Effector memory CD4-positive, alpha-beta T cell (primary cell): ENCODE measurements at regions not wholly inside any gene's neighbourhood (a gene's known extent, or its start where the extent isn't known, plus 50 kb on each side); places are given as distances from the start of the nearest gene placed in this dataset.

Experiments
- DNase-seq, 3 donors: peaks; one replicate each; pipeline ENCODE4 v3.0.0-alpha.2; 2020
- H3K27ac ChIP-seq: 2 replicates; pipeline ENCODE4 v1.7.0; 2013; ENCODE audit warnings: mild to moderate bottlenecking, low read length, moderate library complexity; ENCODE audit not compliant: insufficient read depth, poor library complexity, severe bottlenecking
- H3K27me3 ChIP-seq: replicated peaks from 2 replicates; pipeline ENCODE4 v1.7.0; 2013; ENCODE audit warnings: mild to moderate bottlenecking, low read length; ENCODE audit not compliant: insufficient read depth, control insufficient read depth, poor library complexity, severe bottlenecking
- H3K36me3 ChIP-seq: 2 replicates; pipeline ENCODE4 v1.7.0; 2013; ENCODE audit warnings: mild to moderate bottlenecking, low read length, moderate library complexity; ENCODE audit not compliant: control insufficient read depth, insufficient read depth
- H3K4me1 ChIP-seq: 2 replicates; pipeline ENCODE4 v1.7.0; 2013; ENCODE audit warnings: low read length, mild to moderate bottlenecking; ENCODE audit not compliant: control insufficient read depth, insufficient read depth, poor library complexity, severe bottlenecking
- H3K4me3 ChIP-seq: 2 replicates; pipeline ENCODE4 v1.7.0; 2013; ENCODE audit warnings: low read length, low read depth, mild to moderate bottlenecking; ENCODE audit not compliant: insufficient read depth, poor library complexity, severe bottlenecking
- H3K9me3 ChIP-seq: 2 replicates; pipeline ENCODE4 v1.7.0; 2013; ENCODE audit warnings: mild to moderate bottlenecking, low read length, moderate library complexity; ENCODE audit not compliant: control insufficient read depth

- no peak overlapping the region for H3K4me3 ChIP-seq
- H3K4me1 ChIP-seq, result no peaks in the 10 kb centered on the region
- no peak overlapping the region for H3K27ac ChIP-seq
- no peaks in the 10 kb centered on the region for H3K9me3 ChIP-seq
- no peak for DNase-seq
- H3K27me3 ChIP-seq, result peaks cover 5% of the 10 kb centered on the region
- no peaks in the 10 kb centered on the region for H3K36me3 ChIP-seq
Measured at GRCh38 chr1:4877426-4877825, 223.0 kb downstream of the AJAP1 start.

GRCh38 chr1:4871373-4871772, 217.0 kb downstream of the AJAP1 start:
- Histone ChIP-seq H3K27ac (no peak overlapping the region), H3K4me3 (no peak overlapping the region), H3K9me3 (no peaks in the 10 kb centered on the region), H3K4me1 (no peaks in the 10 kb centered on the region), H3K36me3 (no peaks in the 10 kb centered on the region), H3K27me3 (no peaks in the 10 kb centered on the region)
- no peak for DNase-seq

DNA sequence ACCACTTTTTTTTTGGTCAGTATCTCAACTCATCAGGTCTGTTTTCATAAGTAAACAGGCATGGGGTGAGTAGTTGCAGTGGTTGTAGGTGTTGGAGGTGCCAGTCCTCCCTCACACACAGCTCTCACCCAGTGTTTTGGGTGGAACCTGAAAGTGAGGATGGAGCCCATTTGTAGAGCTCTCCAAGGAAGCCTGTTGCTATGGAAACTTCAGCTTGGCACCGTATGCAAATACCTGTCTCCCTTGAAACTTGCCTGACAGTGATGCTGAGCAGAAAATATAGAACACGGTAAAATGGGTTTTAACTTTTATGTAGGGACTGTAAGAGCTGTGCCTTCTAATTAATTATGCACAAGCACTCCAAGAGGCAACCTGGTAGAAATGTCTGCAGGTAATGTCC, 214.1 kb downstream of the AJAP1 start:
- Histone ChIP-seq H3K36me3 (no peaks in the 10 kb centered on the region), H3K9me3 (no peaks in the 10 kb centered on the region), H3K27ac (no peak overlapping the region), H3K4me3 (no peak overlapping the region), H3K27me3 (no peaks in the 10 kb centered on the region), H3K4me1 (no peaks in the 10 kb centered on the region)
- no peak for DNase-seq

DNA sequence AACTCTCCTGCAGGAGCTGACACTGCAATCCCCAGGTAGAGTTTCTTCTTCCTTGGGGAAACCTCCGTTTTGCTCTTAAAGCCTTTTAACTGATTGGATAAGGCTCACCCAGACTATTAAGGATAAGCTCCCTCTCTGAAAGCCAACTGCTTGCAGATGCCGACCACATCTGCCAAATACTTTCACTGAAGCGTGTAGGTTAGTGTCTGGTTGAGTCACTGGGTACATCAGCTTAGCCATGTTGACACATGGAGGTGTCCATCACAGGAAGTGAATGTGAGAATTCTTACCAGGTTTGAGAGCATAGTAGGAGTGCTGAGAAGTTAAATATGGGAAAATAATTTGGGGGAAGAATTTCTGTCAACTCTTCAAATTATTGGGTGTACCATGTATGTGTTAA, 202.0 kb downstream of the AJAP1 start:
- Histone ChIP-seq H3K9me3 (no peaks in the 10 kb centered on the region), H3K27me3 (no peaks in the 10 kb centered on the region), H3K36me3 (no peaks in the 10 kb centered on the region), H3K27ac (no peak overlapping the region), H3K4me1 (no peaks in the 10 kb centered on the region), H3K4me3 (no peak overlapping the region)
- no peak for DNase-seq

DNA sequence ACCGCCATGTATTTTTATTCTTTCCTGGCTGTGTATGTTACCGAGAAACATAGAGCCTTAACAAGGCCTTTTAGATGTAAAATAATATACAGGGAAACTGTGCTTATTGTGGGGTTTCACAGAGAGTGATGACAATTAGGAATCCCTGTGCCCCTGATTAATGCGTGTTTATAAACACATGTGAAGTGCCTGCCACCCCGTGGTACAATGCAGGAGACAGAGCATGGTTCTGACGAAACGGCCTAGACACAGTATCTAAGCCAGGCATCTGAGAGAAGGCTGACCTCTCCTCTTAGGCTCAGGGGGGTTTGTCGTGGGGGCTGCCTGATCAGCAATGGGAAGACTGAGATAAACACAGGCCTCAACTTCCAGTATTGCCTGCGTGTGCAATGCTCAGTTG, 200.0 kb downstream of the AJAP1 start:
- Histone ChIP-seq H3K4me1 (no peaks in the 10 kb centered on the region), H3K36me3 (no peaks in the 10 kb centered on the region)

GRCh38 chr1:4853904-4854303, 199.5 kb downstream of the AJAP1 start:
- Histone ChIP-seq H3K9me3 (no peaks in the 10 kb centered on the region), H3K27ac (no peak overlapping the region), H3K36me3 (no peaks in the 10 kb centered on the region), H3K27me3 (no peaks in the 10 kb centered on the region), H3K4me1 (no peaks in the 10 kb centered on the region), H3K4me3 (no peak overlapping the region)
- no peak for DNase-seq

More for the DNA sequence above, 200.0 kb downstream of the AJAP1 start:
- Histone ChIP-seq H3K27ac (no peak overlapping the region), H3K4me3 (no peak overlapping the region), H3K27me3 (no peaks in the 10 kb centered on the region), H3K9me3 (no peaks in the 10 kb centered on the region)
- no peak for DNase-seq

DNA sequence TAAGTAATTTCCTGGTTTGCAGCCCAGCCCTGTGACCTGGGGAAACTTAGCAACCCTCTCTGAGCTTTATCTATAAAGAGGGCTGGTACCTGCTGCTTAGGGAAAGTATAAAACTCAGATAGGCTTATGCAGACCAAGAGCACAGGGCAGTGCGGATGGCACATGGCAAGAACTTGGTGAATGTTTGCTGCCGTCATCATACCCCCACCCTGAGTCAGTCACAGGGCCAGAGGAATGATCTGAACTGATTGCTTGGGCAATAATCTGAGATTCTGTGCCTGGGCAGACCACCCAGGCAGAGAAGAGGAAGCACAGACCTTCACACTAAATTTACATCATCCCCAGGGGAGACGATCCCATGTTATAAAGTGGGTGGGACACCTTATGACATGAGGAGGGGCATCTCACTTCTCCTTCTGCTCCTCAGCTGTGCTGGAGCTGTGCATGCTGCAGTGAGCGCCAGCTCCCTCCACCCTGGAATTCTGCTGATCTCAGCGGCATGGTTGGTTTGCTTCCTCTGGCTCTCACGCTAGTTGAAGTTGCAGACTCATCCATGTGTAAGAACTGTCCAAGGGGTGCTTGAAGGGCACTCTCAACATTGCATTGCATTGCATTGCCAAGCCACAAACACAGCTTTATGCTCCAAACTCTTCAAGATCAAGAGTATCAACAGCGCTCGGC, 197.1 kb downstream of the AJAP1 start:
- Histone ChIP-seq H3K27me3 (no peaks in the 10 kb centered on the region), H3K9me3 (no peaks in the 10 kb centered on the region), H3K36me3 (no peaks in the 10 kb centered on the region), H3K4me3 (no peak overlapping the region), H3K27ac (no peak overlapping the region), H3K4me1 (no peaks in the 10 kb centered on the region)
- no peak for DNase-seq

- Histone ChIP-seq H3K4me3 (no peak overlapping the region), H3K36me3 (no peaks in the 10 kb centered on the region), H3K9me3 (no peaks in the 10 kb centered on the region), H3K27ac (no peak overlapping the region), H3K27me3 (no peaks in the 10 kb centered on the region), H3K4me1 (no peaks in the 10 kb centered on the region)
- DNase-seq, result no peak
Measured at GRCh38 chr1:4848431-4848830, 194.0 kb downstream of the AJAP1 start.

- H3K4me3 ChIP-seq, result no peak overlapping the region
- DNase-seq, result no peak
Measured at GRCh38 chr1:4847711-4848110, 193.3 kb downstream of the AJAP1 start.

More at GRCh38 chr1:4847711-4848110, 193.3 kb downstream of the AJAP1 start:
- no peaks in the 10 kb centered on the region for H3K9me3 ChIP-seq
- no peak overlapping the region for H3K27ac ChIP-seq
- H3K27me3 ChIP-seq, result no peaks in the 10 kb centered on the region
- H3K4me1 ChIP-seq, result no peaks in the 10 kb centered on the region
- H3K36me3 ChIP-seq, result no peaks in the 10 kb centered on the region
